Activated CD4-positive, alpha-beta T cell treated with anti-CD3 and anti-CD28 coated beads for 1 hour (primary cell): ENCODE measurements at regions not wholly inside any gene's neighbourhood (a gene's known extent, or its start where the extent isn't known, plus 50 kb on each side); places are given as distances from the start of the nearest gene placed in this dataset.
A peak's percentile ranks its signal among the peaks of the same experiment; 100 is the strongest.

Source experiments
- DNase-seq: peaks from one replicate; pipeline ENCODE4 v3.0.0-alpha.2; 2020

DNA sequence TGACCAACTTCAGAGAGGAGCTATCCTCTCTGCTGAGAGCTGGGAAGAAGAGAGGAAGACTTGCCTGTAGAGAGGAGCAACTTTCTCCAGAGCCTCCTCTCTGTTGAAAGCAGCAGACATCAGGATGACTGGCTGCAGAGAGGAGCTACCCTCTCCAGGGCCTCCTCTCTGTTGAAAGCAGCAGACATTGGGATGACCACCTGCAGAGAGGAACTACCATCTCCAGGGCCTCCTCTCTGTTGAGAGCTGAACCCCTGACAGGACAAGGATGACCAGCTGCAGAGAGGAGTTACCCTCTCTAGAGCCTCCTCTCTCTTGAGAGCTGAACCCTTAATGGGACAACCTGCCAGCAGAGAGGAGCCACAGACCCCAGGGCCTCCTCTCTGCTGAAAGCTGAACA lies 83.0 kb upstream of the GJB5 start:
- no peak for DNase-seq

DNA sequence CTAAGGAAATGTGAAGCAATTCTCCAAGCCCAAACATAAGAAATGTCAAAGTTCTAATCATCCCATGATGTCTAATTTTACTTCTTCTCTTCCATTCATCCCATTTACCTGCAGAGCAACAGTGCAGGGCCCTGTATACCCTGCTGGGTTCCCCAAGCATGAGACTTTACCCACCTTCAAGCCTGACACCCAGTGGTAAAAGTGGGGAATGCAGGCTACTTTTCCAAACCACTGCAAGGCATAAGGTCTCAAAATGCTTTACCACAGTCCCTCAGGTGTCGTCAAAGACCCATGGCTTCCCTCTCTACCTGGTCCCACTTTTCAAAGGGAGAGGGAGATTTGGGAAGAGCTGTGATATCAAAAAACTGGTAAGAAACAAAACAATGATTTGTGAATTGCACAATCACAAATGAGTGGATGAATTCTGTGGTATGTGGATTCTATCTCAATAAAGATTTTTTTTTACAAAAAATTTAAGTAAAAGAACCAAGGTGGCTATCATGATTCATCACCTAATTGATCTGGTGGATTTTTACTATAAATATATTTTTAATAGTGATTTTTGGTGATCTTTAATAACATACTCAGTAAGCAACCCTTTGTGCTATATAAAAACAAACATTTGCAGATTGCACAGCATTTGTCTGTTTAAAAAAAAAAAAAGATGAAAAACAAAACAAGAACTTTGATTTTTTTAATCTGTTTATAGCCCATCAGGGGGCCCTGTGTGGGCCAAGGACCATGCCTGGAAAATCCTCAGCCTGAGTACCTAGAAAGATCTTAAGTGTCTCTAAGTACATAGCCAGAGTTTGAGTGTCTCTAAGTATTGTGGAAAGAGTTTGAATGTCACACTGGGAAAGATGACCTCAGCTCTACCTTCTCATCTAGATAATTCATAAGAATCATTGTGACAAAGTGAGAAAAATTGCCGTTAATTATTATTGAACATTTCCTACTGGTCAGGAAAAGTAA lies 73.1 kb upstream of the GJB5 start:
- peak; percentile 13 for DNase-seq

DNA sequence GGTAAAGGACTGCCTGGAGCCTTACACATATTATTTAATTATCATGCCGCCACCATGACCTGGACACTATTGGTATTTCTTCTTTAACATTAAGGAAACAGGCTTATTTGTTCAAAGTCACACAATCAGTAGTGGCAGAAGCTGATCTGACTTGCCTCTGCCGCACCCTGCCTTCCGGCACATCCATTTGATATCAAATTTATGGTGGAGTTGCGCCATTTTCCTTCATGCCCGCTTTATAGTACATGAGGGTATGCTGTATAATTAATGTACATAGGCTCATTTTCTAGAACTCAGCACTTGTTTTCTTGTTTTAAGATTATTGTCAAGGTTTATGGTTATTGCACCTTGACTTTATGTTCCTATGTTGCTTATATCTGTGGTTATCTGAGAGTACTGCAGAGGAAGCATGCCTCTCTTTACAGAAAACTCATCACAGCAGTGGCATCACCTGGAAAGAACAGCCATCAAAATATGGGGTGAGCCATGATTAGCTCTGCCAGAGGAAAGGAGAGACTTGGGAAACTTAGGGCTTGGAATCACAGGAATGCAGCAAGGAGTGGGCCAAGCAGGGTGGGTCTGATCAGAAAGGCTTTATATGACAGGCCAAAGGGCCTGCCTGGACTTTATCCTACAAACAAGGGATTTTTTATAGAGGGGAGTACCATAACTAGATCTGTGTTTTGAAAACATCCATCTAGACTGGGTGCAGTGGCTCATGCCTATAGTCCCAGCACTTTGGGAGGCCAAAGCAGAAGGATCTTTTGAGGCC lies 72.2 kb upstream of the GJB5 start:
- no peak for DNase-seq

DNA sequence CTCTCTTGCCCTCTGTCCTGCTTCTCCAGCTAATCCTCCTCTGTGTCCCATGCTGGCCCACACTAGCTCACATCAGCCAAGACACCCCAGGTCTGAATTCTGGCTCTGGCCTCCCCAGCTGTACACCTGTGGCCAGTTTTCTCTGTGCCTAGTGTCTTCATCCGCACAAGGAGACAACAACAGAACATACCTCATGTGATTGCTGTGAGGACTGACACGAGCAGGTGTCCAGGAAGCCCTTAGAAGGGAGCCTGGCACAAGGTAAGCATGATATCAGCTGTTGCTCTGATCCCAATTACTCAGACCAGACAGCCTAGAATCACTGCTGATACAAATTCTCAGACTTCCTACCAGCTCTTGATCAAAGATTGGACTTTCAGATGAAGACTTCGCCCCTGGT lies 71.2 kb upstream of the GJB5 start:
- no peak for DNase-seq

DNA sequence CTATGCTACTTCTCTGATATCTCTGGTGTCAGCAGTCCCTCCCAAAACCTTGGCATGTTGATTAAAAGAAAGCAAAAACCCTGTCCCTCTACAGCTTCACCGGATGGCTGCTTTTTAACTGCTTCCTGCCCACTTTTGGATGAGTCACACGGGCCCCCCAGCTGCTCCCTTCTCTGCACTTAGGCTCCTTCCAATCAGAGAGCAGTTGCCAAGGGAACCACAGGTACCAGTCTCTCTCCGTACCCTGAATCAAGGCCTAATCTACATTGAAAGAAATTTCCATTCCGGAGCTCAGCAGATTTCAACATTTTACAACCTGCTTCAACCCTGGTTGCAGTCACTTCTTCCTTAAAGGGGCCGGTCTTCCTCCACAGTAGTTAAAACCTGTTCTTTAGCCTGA lies 70.6 kb upstream of the GJB5 start:
- DNase-seq, result no peak

DNA sequence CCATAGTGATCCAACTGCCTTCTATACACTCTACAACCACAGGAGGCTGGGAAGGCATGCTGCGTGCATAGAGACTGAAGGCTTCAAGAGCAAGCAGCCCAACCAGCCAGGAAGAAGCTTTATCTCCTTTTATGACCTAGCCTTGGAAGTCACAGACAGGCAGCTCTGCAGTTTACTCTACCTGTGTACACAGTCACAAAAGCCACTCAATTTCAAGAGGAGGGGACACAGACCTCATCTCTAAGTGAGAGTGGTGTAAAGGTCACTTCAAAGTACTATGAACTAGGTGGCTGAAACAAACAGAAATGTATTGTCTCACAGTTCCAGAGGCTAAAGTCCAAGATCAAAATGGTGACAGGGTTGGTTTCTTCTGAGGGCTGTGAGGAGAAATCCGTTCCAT lies 69.6 kb upstream of the GJB5 start:
- DNase-seq, result no peak

DNA sequence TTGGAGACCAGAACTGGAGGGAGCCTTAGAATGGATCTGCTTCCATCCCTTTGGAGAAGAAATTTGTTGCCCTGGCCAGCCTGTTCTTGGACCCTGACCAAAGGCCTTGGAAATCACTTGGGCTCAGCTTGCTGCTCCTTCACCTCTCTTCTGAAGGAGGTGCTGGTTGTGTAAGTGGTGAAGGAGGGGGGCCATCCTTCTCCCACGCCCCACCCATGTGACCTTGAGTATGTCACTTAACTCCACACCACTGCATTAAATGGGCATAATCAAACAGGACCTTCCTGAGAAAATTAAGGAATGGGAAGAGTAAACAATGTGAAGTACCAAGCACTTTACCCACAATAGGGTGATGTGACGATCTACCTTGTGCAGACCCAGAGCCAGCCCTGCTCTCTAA lies 68.3 kb upstream of the GJB5 start:
- DNase-seq, result no peak

DNA sequence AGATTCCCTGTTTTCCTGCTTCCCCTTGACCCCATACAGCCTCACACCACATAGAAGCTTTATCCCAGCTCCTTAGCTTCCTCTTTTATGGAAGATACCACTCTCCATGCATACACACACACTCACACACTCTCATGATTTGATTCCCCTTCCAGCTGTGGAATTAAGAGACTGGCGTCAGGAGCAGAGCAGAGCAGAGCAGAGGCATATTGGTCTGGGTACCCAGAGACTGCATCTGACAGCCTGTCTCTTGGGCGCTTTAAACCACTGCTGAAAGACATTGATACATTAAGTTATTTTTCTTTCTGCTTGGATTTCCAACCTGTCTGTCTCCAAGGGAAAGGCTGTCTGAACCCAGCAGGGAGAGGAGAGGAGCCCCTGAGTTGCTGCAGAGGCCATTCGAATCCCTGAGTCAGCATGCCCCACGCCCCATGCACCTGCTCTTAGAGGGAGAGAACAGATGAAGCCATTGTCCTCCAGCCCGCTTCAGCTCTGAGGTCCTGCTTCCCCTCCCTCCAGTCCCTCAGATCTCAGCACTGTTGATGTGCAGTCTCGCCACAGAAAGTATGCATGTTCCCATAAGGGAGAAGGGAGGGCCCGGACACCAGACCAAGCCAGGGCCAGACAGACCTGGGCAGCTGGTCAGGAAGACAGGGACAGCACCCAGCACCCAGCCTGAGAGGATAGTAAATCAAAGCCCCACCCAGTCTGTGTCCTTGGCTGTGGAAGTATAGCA lies 66.7 kb upstream of the GJB5 start:
- no peak for DNase-seq

DNA sequence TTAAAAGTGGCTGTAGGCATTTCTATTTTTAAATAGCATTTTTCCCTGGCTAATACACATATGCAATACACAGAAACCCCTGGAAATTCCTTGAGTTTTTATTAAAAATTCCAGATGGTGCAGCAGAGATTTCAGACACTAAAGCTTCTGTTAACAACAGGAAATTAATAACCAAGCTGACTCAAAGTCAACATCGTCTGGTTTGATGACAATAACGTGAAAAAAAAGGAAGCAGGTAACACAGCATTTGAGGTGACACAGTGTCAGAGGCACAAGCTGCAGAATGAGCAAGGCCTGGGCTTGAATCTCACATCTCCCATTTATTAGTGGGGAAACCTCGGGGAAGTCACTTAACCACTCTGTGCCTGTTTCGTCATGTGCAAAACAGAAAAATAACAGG lies 64.6 kb upstream of the GJB5 start:
- no peak for DNase-seq

DNA sequence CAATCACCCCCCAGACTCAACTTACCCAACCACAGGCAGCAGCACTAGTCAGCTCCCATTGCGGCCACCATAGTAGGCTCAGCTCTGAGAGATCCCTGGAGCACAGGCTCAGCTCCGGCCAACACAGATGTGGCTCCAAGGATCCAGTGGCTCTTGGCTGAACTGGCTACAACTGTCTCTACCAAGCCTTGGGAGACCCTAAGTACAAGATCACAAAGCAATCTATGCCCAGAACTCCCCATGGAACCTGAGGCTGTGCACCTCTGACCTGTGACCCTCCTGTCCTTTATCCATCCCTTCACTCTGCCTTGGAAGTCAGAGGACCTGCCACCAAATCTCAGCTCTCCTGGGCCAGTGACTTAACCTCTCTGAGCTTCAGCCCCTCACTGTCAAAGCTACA lies 61.8 kb upstream of the GJB5 start:
- DNase-seq, result no peak

DNA sequence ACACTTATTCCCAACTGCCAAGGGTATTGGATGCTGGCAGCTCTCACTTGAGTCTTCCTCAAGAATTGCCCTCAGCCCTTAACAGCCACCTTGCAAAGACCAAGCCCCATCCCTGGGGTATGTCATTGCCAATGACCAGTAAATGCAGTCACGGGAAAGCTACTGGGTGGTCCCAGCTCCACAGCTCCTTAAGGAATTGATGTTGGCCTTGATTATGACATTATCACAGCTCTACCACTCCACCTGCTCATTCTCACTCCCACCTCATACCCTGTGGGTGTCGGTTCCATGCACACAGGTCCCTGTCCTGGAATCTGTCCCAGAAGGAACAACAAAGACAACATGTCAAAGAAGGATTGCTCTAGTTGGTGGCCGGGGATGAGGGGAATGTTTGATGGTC lies 60.5 kb upstream of the GJB5 start:
- DNase-seq, result no peak

DNA sequence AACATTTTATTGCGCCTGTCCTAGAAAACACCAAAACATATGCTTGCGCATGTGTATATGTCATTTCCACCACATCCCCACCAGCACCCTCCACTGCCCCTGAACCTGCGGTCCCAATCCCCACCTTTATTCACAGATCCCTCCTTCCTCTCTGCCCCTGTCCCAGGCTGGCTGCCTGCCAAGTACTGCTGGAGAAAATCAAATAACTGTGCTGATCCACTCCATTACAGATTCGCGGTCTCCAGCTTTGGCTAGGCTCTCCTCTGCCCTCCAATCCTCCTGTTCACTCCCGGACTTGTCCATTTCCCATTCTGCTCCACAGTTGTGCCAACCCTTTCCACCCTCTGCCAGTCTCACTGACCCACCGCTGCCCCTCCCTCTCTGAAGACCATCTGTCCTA lies 59.3 kb upstream of the GJB5 start:
- no peak for DNase-seq

DNA sequence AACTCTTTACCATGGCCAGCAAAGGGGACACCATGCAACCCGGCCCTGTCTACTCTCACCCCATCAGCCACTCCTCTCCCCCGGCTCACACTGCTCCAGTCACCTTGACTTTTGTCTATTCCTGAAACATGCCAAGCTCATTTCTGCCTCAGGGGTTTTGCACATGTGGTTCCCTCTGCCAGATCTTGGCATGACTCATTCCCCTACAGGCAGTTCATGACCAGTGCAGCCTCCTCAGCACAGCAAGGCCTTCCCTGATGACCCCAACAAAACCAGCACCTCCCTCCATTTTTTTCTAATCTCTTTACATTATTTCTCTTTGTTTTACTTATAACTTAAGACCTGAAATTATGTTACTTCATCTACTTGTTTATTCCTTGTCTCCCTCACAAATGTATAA lies 58.6 kb upstream of the GJB5 start:
- DNase-seq, result no peak

DNA sequence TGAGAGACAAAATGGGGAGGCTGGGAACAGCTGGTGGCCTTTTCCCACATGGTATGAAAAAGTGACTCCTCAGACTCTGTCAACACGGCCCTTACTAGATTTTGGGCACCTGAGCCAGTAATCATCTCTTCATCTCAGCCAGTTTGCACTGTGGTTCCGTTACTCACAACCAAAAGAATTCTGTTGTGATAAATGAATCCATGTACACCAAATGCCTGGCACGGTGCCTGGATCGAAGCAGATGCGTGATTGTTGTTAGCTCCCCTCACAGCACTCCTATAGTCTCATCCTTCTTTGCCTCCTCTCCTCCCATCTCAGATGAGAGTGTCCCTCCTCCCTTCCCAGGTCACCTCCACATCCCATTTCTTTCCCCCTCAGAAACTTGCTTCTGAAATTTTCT lies 57.9 kb upstream of the GJB5 start:
- DNase-seq, result no peak

DNA sequence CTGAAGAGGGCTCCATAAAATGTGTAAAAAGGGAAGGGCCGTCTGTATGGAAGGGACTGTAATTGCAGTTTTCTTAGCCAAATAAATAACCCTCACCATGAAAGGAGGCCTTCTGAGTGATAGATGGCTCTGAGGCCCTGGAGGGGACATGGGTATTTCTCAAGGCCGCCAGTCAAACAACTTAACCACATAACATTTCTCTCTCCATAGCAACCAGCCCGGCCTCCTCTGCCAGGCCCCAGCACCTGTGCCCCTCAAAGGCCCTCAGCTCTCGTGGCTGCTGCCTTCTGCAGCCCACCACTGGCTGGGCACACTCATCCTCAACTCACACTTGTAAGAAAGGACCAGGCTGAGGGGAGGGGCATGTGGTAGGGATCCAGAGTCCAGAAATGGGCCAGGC lies 57.0 kb upstream of the GJB5 start:
- no peak for DNase-seq

DNA sequence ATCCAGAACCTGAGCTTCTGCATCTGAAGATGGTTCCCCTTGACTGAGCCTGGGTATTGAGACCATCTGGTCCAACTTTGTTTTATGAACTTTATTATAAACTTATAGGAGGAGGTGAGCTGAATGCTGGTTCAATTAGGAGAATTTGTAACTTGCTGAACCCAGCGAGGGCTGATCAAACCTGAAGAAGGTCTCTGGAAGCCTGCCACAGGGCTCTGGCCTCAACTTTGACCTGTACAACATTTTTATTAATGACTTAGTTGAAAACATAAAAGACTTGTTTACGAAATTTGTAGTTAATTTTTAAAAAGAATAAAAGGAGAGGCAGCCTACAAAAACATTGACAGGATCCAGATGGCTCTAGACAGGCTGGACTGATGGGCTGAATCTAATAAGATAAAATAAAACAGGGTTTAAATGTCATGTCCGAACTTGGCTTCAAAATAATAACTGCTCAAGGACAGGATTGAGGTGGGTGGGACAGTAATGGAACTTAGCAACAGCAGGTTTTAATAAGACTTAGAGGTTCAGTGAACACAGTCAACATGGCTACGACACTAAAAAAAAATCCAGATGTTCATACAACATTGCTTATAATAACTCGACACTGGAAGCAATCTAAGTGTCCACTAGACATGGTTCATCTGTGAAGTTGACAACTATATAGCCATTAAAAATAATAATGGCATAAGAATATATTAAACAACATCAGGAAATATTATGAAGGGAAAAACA lies 53.4 kb upstream of the GJB5 start:
- DNase-seq, result no peak
